Epithelial cell of proximal tubule (primary cell): ENCODE measurements at regions not wholly inside any gene's neighbourhood (a gene's known extent, or its start where the extent isn't known, plus 50 kb on each side); places are given as distances from the start of the nearest gene placed in this dataset.

Experiments used
- DNase-seq: peaks from one replicate; pipeline ENCODE4 v3.0.0-alpha.2; 2011; ENCODE audit warnings: low read depth
- H3K4me3 ChIP-seq: 2 replicates; pipeline ENCODE4 v1.5.1; 2011; ENCODE audit warnings: low read depth, mild to moderate bottlenecking, low read length
- CTCF ChIP-seq: conservative IDR thresholded peaks from 2 replicates; pipeline ENCODE4 v1.5.1; 2012; ENCODE audit warnings: low read depth, mild to moderate bottlenecking, low read length

DNA sequence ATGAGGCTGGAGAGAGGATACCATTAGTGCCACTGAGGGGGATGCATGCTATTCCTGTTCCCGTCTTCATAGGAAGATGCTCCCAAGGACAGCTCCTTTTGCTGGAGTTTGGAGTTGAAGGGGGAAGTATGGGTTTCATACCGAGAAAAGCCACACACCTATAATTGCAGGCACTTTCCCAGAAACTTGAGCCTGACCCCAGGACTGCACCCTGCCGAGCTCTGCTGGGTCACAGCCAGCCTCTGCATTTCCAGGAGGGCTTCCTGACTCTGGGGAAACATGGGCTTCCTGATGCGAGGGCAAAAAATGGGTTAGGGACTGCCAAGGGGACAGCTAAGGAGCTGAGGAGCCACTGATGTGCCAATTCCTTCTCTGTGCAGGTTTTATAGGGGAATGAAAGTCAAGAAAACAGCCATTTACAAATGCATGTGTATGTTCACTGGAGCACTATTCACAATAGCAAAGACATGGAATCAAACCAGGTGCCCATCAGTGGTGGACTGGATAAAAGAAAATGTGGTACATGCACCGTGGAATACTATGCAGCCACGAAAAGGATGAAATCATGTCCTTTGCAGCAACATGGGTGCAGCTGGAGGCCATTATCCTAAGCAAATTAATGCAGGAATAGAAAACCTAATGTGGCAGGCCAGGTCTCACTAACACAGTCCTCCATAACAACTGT lies 104.5 kb downstream of the ACAA2 start:
- DNase-seq = no peak
- no peak overlapping the region for H3K4me3 ChIP-seq
- TF ChIP-seq CTCF = no peak

DNA sequence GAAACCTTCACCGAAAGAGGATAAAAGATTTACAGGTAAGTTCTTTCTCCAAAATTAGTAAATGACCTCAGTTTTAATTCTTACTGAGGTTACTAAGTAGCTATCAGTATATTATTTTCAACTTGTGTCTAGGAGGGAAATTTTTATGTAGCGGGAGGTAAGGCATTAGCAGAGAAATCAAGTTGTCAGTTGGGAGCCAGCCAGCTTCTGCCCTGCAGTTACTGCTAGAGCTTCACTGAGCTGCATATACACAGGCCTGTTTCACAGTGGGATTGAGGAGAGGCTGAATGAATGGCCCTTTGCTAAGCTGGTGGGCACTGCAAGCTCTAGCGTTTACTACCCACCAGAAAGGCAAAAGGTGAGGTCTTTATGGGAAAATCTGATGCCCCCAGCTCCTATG lies 105.7 kb downstream of the ACAA2 start:
- no peak for TF ChIP-seq CTCF
- H3K4me3 ChIP-seq = no peak overlapping the region

DNA sequence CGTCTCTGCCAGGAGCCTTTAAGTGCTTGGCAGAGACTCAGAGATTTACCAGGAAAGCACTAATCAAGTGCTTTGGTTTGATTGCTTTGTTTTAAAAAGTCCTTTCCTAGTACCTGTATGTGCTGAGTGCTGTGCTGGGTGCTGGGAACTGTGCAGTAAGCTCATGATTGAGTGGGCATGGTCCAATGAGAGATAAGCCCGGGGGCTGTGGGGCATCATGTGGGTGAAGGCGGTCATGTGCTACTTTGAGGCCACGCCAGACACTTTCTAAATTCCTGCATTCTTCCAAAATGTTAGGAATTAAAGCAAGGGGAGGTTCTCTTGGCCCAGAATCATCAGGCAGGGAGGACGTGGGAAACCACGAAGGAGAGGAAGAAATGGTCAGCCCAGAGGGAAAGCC lies 109.0 kb downstream of the ACAA2 start:
- TF ChIP-seq CTCF = no peak
- DNase-seq = no peak
- H3K4me3 ChIP-seq = no peak overlapping the region

More for the DNA sequence above, 105.7 kb downstream of the ACAA2 start:
- no peak for DNase-seq

DNA sequence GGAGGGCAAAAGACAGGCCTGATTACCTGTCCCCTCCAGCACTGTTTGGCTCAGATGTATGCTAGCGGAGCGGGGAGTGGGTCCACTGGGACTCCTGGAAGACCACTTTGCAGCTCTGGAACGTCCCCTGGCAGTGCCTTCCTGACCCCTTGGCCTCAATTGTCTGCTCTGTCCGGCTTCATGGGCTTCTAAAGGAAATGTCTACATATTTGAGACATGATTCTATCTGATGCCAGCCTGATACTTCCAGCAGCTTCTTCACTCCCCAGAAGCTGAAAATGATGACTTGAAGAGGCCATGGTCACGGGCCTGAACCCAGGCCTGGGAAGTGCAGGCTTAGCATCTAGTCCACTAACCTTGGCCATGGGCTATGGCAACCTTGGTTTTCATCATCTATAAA lies 112.1 kb downstream of the ACAA2 start:
- DNase-seq = no peak
- H3K4me3 ChIP-seq = no peak overlapping the region
- no peak for TF ChIP-seq CTCF

DNA sequence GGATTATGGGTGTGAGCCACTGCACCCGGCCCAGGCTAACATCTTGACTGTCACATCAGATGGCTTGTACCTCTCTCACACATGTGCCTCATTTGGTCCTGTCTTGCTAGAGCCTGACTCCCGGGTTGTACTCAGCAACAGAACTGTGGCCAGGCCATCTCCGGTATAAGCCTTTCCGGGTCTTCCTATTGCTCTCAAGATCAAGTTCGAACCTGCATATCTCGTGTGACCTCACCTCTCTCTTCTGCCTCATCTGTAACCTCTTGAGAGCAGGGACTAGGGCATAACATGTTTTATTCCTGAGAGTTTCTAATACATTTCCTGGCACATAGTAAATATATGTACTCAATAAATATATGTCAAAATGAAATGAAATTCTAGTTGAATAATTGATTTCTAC lies 114.0 kb downstream of the ACAA2 start:
- no peak for TF ChIP-seq CTCF
- no peak overlapping the region for H3K4me3 ChIP-seq
- no peak for DNase-seq

DNA sequence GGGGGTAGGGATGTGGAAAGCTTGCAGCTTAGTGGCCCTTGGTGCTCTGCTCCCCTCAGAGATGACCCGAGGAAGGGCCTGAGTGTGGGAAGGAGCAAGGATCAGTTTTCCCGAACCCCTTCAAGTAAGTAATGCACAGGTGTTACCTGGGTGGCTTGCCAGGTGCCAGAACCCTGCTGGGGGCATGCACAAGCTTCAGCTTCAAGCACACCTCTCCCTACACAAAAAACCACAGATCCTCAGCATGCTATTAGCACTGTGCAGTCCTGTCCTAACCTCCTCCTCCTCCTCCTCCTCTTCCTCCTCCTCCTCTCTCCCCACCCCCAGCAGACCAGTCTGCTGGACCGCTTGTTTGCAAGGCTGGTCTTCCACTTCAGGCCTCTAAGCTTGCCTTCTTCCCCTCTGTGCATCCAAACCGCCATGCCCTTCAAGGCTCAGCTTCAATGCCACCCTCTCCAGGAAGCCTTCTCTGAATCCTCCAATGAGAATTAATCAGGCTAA lies 114.8 kb downstream of the ACAA2 start:
- no peak for DNase-seq
- H3K4me3 ChIP-seq = no peak overlapping the region
- no peak for TF ChIP-seq CTCF

DNA sequence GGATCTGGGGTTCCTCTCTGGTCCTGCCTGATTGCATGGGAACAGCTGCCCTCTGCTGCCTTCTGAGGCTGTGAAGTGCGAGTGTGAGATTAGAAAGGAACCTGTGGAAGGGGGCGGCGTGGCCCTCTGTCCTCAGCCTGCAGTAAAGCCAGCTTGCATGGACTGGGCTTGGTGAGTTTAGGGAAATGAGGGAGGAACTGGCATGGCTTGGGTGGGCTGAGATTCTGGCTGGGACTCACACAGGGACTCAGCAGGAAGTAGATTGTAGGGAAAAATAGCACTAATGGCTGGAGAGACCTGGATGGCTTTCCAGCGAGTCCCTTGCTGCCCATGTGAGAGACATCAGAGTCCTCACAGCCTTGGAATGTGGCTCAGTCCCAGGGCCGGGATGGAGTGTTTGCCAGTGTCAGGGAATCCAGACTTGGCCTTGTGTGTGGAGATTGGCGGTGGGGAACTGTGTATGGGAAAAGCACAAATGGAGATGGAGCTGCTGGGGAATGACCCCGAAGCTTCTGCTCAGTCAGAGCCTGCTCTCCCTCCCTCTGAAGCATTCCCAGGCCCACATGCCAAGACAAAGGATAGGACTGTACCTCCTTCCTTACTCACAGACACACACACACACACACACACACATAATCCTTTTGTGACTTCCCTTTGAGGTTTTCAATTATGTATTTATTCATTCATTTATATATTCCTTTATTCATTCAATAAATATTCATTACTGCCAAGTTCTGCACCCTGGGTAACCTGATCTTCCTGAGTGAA lies 115.4 kb downstream of the ACAA2 start:
- DNase-seq = no peak
- no peak for TF ChIP-seq CTCF
- no peak overlapping the region for H3K4me3 ChIP-seq
